ENCODE measurements at regions not wholly inside any gene's neighbourhood (a gene's known extent, or its start where the extent isn't known, plus 50 kb on each side); places are given as distances from the start of the nearest gene placed in this dataset.

GRCh38 chrX:78388663-78389062 lies 61.3 kb upstream of the CYSLTR1 start:
- H4K20me1 ChIP-seq (ENCODE audit: insufficient read depth), result no peaks in the 10 kb centered on the region
- H3F3A ChIP-seq (ENCODE audit: insufficient read depth, low read length, poor library complexity, severe bottlenecking), result no peaks in the 10 kb centered on the region
- no peak overlapping the region for H3K4me3 ChIP-seq (ENCODE audit: low read length)
- no peaks in the 10 kb centered on the region for H3K9me2 ChIP-seq (ENCODE audit: insufficient read depth, low read length)
- H3K9ac ChIP-seq (ENCODE audit: low read length), result no peak overlapping the region
- no peak overlapping the region for H2AFZ ChIP-seq (ENCODE audit: low read depth, low read length)
- H3K4me2 ChIP-seq (ENCODE audit: low read length), result no peak overlapping the region
- TF ChIP-seq REST (IDR thresholded peaks at IDR 0.05; ENCODE audit: borderline replicate concordance), result no peak
- TF ChIP-seq CTCF (IDR thresholded peaks at IDR 0.05; ENCODE audit: poor library complexity, severe bottlenecking), result no peak
- TF ChIP-seq SMC3 (conservative IDR thresholded peaks at IDR 0.05; ENCODE audit: poor library complexity), result no peak
- TF ChIP-seq TAF1 (IDR thresholded peaks at IDR 0.05; ENCODE audit: low read depth), result no peak
- no peak for TF ChIP-seq RAD21 (conservative IDR thresholded peaks at IDR 0.05)
- no peak for TF ChIP-seq MXI1 (conservative IDR thresholded peaks at IDR 0.05; ENCODE audit: poor library complexity, severe bottlenecking)
- TF ChIP-seq POLR2AphosphoS5 (IDR thresholded peaks at IDR 0.05), result no peak
- no peak for TF ChIP-seq EZH2 (IDR thresholded peaks at IDR 0.05; ENCODE audit: borderline replicate concordance, insufficient read depth, low read length, poor library complexity, severe bottlenecking)
- TF ChIP-seq EP300 (conservative IDR thresholded peaks at IDR 0.05; ENCODE audit: poor library complexity, severe bottlenecking), result no peak
- no peaks in the 10 kb centered on the region for H3K9me3 ChIP-seq (ENCODE audit: low read length)
- H3K27ac ChIP-seq (ENCODE audit: low read length), result no peak overlapping the region
- no peaks in the 10 kb centered on the region for H3K79me2 ChIP-seq (replicated peaks; ENCODE audit: insufficient read depth, low read length)
- H3K36me3 ChIP-seq (ENCODE audit: insufficient read depth, low read length), result no peaks in the 10 kb centered on the region
- H3K27me3 ChIP-seq (ENCODE audit: insufficient read depth, low read depth, low read length), result no peaks in the 10 kb centered on the region

GRCh38 chrX:78387364-78387763 lies 60.0 kb upstream of the CYSLTR1 start:
- Histone ChIP-seq H3K36me3 (ENCODE audit: insufficient read depth, low read length) (no peaks in the 10 kb centered on the region), H3K9ac (ENCODE audit: low read length) (no peak overlapping the region), H3K27ac (ENCODE audit: low read length) (no peak overlapping the region), H4K20me1 (ENCODE audit: insufficient read depth) (no peaks in the 10 kb centered on the region), H3K9me3 (ENCODE audit: low read length) (no peaks in the 10 kb centered on the region), H3K4me2 (ENCODE audit: low read length) (no peak overlapping the region), H3K79me2 (replicated peaks; ENCODE audit: insufficient read depth, low read length) (no peaks in the 10 kb centered on the region), H2AFZ (ENCODE audit: low read depth, low read length) (no peak overlapping the region), H3F3A (ENCODE audit: insufficient read depth, low read length, poor library complexity, severe bottlenecking) (no peaks in the 10 kb centered on the region), H3K9me2 (ENCODE audit: insufficient read depth, low read length) (no peaks in the 10 kb centered on the region), H3K4me3 (ENCODE audit: low read length) (no peak overlapping the region), H3K27me3 (ENCODE audit: insufficient read depth, low read depth, low read length) (no peaks in the 10 kb centered on the region)
- TF ChIP-seq CTCF (IDR thresholded peaks at IDR 0.05; ENCODE audit: poor library complexity, severe bottlenecking) (no peak), RAD21 (conservative IDR thresholded peaks at IDR 0.05) (no peak), EP300 (conservative IDR thresholded peaks at IDR 0.05; ENCODE audit: poor library complexity, severe bottlenecking) (no peak), REST (IDR thresholded peaks at IDR 0.05; ENCODE audit: borderline replicate concordance) (no peak), TAF1 (IDR thresholded peaks at IDR 0.05; ENCODE audit: low read depth) (no peak), POLR2AphosphoS5 (IDR thresholded peaks at IDR 0.05) (no peak), MXI1 (conservative IDR thresholded peaks at IDR 0.05; ENCODE audit: poor library complexity, severe bottlenecking) (no peak), EZH2 (IDR thresholded peaks at IDR 0.05; ENCODE audit: borderline replicate concordance, insufficient read depth, low read length, poor library complexity, severe bottlenecking) (no peak), SMC3 (conservative IDR thresholded peaks at IDR 0.05; ENCODE audit: poor library complexity) (no peak)

Data from neural cell (in vitro differentiated cells).